ENCODE measurements at regions not wholly inside any gene's neighbourhood (a gene's known extent, or its start where the extent isn't known, plus 50 kb on each side); places are given as distances from the start of the nearest gene placed in this dataset.

DNA sequence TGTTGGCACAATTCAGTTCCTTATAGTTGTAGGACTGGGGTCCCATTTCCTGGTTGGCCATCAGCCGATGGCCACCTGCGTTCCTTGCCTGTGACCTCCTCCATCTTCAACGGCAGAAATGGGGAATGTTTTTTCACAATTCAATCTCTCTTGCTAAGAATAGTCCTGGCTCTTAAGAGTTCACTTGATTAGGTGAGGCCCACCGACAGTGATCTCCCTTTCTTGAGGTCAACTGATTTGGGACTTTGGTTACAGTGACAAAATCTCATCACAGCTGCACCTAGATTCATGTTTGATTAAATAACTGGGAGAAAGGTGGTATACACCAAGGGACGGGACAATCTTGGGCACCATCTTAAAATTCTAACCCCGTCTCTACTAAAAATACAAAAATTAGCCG is 139.1 kb upstream of the DTNBP1 start:
- Histone ChIP-seq H4K8ac (replicated peaks; ENCODE audit: insufficient read length, low read depth, low read length) (no peak overlapping the region), H2AK5ac (ENCODE audit: insufficient read length, low read length) (no peak overlapping the region), H3K9ac (ENCODE audit: extremely low read depth, insufficient read length, low read length) (no peak overlapping the region), H3K14ac (ENCODE audit: insufficient read depth, low read length) (no peak overlapping the region), H3K79me2 (ENCODE audit: insufficient read depth, low read length) (no peaks in the 10 kb centered on the region), H2BK5ac (ENCODE audit: insufficient read length, low read length) (no peak overlapping the region), H3T11ph (ENCODE audit: low read length) (no peak overlapping the region), H3K79me1 (ENCODE audit: insufficient read depth, low read depth, low read length, poor library complexity, severe bottlenecking) (no peaks in the 10 kb centered on the region), H3K4me2 (ENCODE audit: insufficient read depth, insufficient read length, low read length) (no peak overlapping the region), H3K18ac (ENCODE audit: insufficient read length, low read depth, low read length) (no peak overlapping the region), H2BK120ac (ENCODE audit: low read depth, low read length, poor library complexity, severe bottlenecking) (no peak overlapping the region), H3K23me2 (ENCODE audit: insufficient read length, low read depth, low read length, poor library complexity, severe bottlenecking) (no peaks in the 10 kb centered on the region), H3K23ac (ENCODE audit: insufficient read length, low read depth, low read length) (no peak overlapping the region), H4K91ac (ENCODE audit: insufficient read length, low read depth, low read length) (no peak overlapping the region), H2BK20ac (ENCODE audit: low read depth, low read length, poor library complexity, severe bottlenecking) (no peak overlapping the region), H2BK15ac (ENCODE audit: low read depth, low read length) (no peak overlapping the region), H3K4ac (ENCODE audit: low read depth, low read length) (no peak overlapping the region), H3K4me1 (ENCODE audit: insufficient read depth, low read length) (no peaks in the 10 kb centered on the region), H3K27me3 (ENCODE audit: insufficient read depth, low read length) (no peaks in the 10 kb centered on the region), H4K20me1 (ENCODE audit: control insufficient read depth, insufficient read depth, insufficient read length) (no peaks in the 10 kb centered on the region), H3K9me3 (ENCODE audit: control insufficient read depth, low read depth, low read length) (peaks cover 9% of the 10 kb centered on the region), H3K56ac (ENCODE audit: insufficient read length, low read depth, low read length) (no peak overlapping the region), H2BK12ac (ENCODE audit: insufficient read length, low read depth, low read length) (no peak overlapping the region), H4K5ac (ENCODE audit: insufficient read length, low read depth, low read length) (no peak overlapping the region), H3K27ac (ENCODE audit: insufficient read length, low read depth, low read length) (no peak overlapping the region), H2AFZ (ENCODE audit: low read length) (no peak overlapping the region)
- Mint-ChIP-seq H3K4me1 (peaks cover 0 to 9% of the 10 kb centered on the region in 2 experiments; a peak in 1 of 4 replicates), H3K4me3 (no peak overlapping the region), H3K9me3 (peaks cover 19% of the 10 kb centered on the region in 2 experiments), H3K36me3 (ENCODE audit: insufficient read depth in 1 of 3, low read depth in 3 of 3) (peaks cover 0 to 13% (median 8%) of the 10 kb centered on the region in 3 experiments; a peak in 5 of 7 replicates), H3K27me3 (ENCODE audit: low read depth) (peaks cover 2% of the 10 kb centered on the region; the same call in 1 of the 2 replicates), H3K27ac (no peak overlapping the region)
- TF ChIP-seq CTCF (conservative IDR thresholded peaks at IDR 0.05) = no peak
- DNase-seq = no peak
- WGBS (ENCODE audit: extremely low coverage, insufficient read length, low lambda C conversion rate) = no CpG with 5 or more reads among the region's 7 CpGs
